ENCODE measurements at regions not wholly inside any gene's neighbourhood (a gene's known extent, or its start where the extent isn't known, plus 50 kb on each side); places are given as distances from the start of the nearest gene placed in this dataset.

DNA sequence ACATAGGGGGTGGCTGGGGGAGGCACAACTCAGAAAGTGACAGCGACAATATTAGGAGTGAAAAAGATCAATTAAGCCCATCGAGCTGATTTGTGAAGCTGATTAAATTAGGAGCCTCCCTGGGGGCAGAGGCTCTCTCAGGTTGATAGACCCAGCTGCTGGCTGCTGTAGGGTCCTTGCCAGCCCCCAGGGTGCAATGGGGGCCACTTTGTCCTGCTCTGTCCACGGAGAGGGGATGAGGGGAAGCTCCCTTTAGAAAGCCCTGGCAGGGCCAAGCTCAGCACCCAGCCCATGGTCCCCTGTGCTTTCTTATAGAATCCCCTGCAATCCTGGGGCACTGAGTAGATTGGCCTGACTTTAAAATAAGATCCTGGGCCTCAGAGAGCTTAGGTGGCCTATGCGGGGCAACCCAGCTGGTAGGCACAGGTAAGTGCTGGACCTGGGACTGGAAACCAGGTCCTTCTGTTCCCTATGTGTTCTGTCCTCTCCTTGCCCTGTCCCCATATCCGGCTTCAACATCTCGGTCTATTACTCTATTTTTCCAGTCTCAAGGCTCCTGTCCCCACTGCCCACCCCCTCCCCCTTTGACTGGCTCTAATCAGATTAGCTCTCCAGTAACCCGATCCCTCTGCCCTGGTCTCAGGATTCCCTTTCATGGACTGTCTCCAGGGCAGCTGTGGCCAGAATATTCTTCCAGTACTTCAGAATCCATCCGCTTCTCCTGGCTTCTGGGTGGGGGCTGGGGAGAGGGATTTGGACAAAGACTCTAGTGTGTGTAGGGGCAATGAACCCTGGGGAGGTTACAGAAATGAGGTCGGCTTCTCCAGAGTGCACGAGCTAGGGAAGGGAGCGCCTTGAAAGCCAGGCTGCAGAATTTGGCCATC lies 259.6 kb downstream of the RPS24 start:
- peak; percentile 49 for DNase-seq (ENCODE audit: low spot score)

- no peak for DNase-seq (ENCODE audit: low spot score)
Measured at GRCh38 chr10:78295242-78295641, 261.6 kb downstream of the RPS24 start.

DNA sequence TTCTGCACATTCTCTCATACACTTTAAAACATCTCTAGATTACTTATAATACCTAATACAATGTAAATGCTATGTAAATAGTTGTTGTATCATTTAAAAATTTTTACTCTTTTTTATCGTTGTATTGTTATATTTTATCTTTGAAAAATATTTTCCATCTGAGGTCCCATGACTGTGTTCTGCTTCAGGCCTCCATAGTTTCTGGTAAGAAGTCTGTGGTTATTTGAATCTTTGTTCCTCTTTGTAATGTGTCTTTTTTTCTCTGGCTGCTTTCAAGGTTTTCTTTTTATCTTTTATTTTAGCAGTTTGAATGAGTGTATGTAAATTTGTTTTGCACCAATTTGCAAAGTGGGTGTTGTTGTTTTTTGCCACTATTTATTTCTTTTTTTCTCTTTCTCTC lies 263.1 kb downstream of the RPS24 start:
- no peak for DNase-seq (ENCODE audit: low spot score)

DNA sequence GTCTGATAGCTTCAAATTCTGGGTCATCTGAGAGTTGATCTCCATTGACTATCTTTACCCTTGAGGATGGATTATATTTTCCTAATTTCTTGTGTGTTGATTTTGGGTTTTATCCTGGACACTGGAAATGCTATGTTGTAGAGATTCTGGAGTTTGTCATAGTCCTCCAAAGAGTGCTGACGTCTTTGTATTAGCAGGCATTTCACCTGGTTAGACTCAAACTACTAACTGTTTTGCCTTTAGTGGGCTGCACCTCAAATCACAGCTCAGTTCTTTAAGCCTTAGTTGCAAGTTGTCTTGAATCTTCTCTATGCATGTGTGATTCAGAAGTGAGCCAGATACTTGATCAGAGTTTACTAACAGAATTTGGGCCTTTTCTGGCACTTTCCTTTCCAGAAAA lies 264.3 kb downstream of the RPS24 start:
- no peak for DNase-seq (ENCODE audit: low spot score)

DNA sequence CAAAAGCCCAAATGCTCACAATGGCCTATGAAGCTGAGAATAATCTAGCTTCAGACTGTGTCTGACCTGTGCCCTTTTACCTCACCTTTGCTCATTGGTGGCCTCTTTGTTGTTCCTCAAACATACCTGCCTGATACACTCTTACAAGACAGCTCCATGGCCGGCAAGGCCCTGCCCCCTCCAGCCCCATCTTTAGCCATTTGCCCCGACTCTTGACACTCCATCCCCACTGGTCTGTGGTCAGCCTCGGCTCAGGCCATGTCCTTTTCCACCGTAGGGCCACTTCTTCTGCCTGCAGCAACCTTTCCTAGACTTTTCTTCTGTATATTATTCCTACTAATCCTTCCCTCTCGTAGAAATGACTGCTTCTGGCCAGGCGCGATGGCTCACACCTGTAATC lies 265.2 kb downstream of the RPS24 start:
- peak; percentile 68 for DNase-seq (ENCODE audit: low spot score)

DNA sequence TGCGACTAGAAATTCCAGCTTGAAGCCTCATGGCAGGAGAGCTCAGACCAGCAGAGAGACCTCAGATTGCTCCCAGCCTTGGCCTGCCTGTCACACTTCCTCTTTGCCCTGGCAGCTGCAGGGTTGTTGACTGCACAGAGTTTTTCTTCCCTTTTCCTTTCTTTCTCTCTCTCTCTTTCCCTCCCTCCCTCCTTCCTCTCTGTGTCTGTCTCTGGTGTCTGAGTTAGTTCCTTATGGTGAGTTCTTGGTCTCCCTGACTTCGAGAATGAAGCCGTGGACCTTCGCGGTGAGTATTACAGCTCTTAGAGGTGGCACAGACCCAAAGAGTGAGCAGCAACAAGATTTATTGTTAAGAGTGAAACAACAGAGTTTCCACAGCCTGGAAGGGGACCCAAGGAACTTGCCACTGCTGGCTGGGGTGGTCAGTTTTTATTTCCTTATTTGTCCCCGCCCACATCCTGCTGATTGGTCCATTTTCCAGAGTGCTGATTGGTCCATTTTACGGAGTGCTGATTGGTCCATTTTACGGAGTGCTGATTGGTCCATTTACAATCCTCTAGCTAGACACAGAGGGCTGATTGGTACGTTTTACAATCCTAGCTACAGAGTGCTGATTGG lies 266.3 kb downstream of the RPS24 start:
- peak; percentile 79 for DNase-seq (ENCODE audit: low spot score)

- DNase-seq (ENCODE audit: low spot score): no peak
Measured at GRCh38 chr10:78300526-78300925, 266.9 kb downstream of the RPS24 start.

DNA sequence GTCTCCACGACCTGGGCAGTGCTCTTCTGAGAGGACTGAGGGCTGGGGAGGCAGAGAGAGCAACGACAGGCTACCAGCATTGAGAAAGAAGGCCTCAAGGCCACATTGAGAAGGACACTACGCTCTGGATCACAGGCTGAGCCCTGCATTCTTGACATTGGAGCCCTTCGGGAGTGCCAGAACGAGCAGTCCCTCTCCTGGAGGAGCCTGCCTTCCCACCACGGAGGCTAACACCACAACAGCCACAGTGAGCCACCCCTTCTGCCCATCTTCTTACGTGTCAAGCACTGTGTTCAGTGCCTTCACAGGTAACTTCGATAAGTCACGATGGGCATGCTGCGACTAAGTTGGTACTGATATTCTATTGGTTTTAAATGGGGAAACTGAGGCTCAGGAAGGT lies 267.8 kb downstream of the RPS24 start:
- DNase-seq (ENCODE audit: low spot score): no peak

DNA sequence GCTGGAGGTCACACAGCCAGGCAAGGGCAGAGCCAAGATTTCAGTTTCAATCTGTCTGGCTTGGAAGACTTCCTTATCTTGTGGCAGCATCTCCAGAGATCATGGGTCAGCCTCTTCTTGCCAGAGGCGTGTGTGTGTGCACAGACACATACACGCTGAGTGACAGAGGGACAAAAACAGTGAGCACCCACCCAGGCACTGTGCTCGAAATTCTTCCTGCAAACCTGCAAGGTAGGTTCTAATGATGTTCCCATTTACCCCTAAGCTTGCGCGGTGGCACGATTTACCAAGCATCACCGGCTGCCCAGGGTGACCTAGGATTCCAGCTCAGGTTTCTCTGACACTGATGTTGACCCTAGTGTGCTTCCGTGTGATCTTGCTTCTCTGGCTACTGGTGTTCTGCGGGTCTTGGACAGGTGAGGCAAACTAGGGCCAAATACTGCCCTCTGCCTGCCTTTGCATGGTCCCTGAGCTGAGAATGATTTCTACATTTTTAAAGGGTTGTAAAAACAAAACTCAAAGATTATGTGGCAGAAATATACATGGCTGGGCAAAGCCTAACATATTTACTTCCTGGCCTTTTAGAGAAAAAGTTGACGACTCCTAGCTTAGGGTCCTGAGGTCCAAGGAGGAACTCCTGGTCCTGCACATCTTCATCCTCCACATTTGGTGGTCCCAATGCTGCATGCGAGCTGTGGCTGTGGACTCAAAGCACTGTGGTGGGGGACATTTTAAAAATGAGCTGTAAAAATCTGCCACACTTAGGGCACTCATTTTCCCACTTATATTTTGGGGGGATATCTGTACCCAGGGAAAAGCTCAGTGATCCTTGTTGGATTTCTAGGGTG lies 268.5 kb downstream of the RPS24 start:
- peak; percentile 73 for DNase-seq (ENCODE audit: low spot score)

DNA sequence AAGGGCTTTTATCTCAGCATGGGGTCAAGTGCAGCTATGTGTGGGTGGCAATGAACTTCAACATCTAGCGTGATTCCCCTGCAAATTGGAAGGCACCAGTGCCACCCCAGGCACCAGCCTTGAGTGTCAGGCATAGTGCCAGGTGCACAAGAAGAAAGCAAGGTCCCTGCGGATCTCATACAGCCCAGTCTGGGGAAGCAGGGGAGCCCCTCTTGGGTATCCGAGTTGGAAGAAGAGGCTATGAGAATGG lies 269.0 kb downstream of the RPS24 start:
- no peak for DNase-seq (ENCODE audit: low spot score)

GRCh38 chr10:78302989-78303854 lies 269.6 kb downstream of the RPS24 start:
- peak; percentile 100 for DNase-seq (ENCODE audit: low spot score)

- DNase-seq (ENCODE audit: low spot score): peak; percentile 84
Measured at GRCh38 chr10:78304091-78305045, 270.7 kb downstream of the RPS24 start.

- DNase-seq (ENCODE audit: low spot score): no peak
Measured at GRCh38 chr10:78305311-78305710, 271.6 kb downstream of the RPS24 start.

- no peak for DNase-seq (ENCODE audit: low spot score)
Measured at GRCh38 chr10:78306358-78306757, 272.7 kb downstream of the RPS24 start.

DNA sequence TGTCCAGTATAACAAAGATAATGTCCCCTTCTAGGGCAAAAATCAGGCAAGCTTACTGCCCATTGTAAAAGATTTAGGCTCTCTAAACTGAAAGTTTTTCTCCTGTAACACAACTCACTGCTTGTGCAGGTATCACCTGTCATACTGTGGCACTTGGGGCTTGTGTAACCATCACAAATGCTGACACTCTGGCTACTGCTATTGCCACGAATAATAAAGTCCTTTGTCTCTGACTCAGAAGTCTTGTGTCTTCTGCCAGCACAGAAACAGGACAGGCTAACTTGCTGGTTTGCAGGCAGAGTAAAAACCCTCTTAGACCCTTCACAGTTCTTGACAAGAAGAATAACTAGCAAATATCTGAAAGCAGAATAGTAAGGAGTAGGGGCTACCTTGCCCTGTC lies 273.9 kb downstream of the RPS24 start:
- DNase-seq (ENCODE audit: low spot score): no peak

- DNase-seq (ENCODE audit: low spot score): no peak
Measured at GRCh38 chr10:78309536-78310237, 276.0 kb downstream of the RPS24 start.

GRCh38 chr10:78310481-78311080 lies 276.9 kb downstream of the RPS24 start:
- no peak for DNase-seq (ENCODE audit: low spot score)

DNA sequence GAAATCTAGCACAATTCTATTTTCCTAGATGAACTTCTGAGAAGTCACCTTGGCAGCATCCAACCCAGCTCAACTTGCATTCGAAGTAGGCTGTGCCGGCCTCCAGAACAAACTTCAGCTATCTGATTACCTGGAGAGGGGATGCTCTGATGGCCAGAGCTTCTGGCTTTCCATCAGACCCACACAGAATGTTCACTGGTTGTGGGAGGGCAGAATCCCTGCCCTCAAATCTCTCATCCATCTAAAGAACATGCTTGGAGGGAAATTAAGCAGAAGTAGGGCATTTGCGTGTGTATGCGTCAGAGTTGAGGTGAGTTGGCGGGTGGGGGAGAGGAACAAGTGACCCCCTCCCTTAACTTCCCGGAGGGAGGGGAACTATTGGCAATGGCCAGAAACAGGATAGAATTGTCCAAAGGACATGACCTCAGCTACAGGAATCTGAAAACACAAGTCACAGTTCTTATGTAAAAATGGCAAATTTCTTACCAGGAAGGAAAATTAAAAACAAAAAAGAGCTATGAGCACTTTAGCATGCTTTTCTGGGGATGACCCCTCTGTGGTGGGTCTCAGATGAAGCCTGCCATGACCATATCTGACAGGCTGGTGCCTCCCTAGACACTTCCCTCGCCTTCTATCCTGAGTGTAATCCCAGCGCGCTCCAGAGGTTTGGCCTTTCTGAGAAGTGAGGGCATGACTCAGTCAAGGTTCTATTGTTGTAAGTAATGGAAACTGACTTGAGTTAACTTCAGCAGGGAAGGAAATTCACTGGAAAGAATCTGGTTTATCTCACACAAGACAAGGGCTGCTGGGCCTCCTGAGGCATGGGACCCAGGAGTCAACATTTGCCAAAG lies 278.8 kb downstream of the RPS24 start:
- no peak for DNase-seq (ENCODE audit: low spot score)
